Uterus (tissue), 2 donors: ENCODE measurements at regions not wholly inside any gene's neighbourhood (a gene's known extent, or its start where the extent isn't known, plus 50 kb on each side); places are given as distances from the start of the nearest gene placed in this dataset.

Experiments used
- CTCF ChIP-seq, 4 experiments: fragments of 200-600 bp in 2 of 4; fragments of 450-650 bp in 2 of 4; sonication (generic) in 2 of 4; IDR thresholded peaks; one replicate each; pipeline ENCODE4 v1.5.1; 2016 to 2019; ENCODE audit warnings: antibody characterized with exemption in 4 of 4, mild to moderate bottlenecking in 2 of 4, moderate library complexity in 1 of 4
- POLR2A ChIP-seq, 2 donors: fragments of 450-650 bp; IDR thresholded peaks; one replicate each; pipeline ENCODE4 v1.6.1; 2016; ENCODE audit warnings: antibody characterized with exemption in 2 of 2, mild to moderate bottlenecking in 1 of 2, moderate library complexity in 1 of 2

DNA sequence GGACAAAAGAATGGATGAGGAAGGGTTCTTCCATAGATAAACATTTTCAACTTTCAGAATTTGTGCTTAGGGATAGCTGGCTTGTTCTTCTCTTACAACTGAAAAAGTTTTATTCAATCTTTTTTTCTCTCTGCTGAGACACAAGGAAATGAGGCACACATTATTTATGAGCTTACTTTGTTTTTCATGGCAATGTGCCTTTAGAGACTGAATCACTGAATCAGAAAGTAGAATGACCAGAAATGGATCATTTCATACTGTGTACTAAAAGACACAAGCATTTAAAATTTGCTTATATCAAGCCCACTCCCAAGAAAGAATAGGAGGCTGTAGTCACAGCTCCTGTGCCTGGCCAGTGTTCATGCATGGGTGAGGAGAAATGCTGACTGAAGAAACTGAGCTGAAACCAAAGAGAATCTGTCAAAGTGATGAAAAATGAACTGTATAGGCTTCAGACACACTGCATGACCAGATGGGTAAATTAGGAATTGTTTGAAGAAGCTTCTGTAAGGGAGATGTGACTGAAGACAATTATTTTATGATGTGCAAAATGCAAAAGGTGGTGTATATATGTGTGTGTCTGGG lies 413.8 kb downstream of the RAPGEF2 start:
- TF ChIP-seq CTCF (IDR thresholded peaks at IDR 0.05) (no peak), POLR2A (IDR thresholded peaks at IDR 0.05) (no peak)
